ENCODE measurements at regions not wholly inside any gene's neighbourhood (a gene's known extent, or its start where the extent isn't known, plus 50 kb on each side); places are given as distances from the start of the nearest gene placed in this dataset.

- Histone ChIP-seq H3K9me3 (no peaks in the 10 kb centered on the region), H3K4me3 (no peak overlapping the region), H3K27ac (no peak overlapping the region), H3K4me1 (no peaks in the 10 kb centered on the region), H3K36me3 (no peaks in the 10 kb centered on the region), H3K27me3 (no peaks in the 10 kb centered on the region)
- WGBS, 2 donors: 70% methylated on average over 3 of the region's 3 CpGs
- ATAC-seq: no peak
- FAIRE-seq: no peak
- intact Hi-C loops (cut with DNase I): no loop called here
- TF ChIP-seq CTCF (IDR thresholded peaks at IDR 0.05): no peak
- no peak for DNase-seq
Measured at GRCh38 chr3:157841029-157841428, 265.2 kb downstream of the SHOX2 start.

GRCh38 chr3:157840564-157840963, 265.7 kb downstream of the SHOX2 start:
- no peaks in the 10 kb centered on the region for H3K9me3 ChIP-seq
- intact Hi-C loops (cut with DNase I): no loop called here
- no peak for TF ChIP-seq CTCF (IDR thresholded peaks at IDR 0.05)

GRCh38 chr3:157838457-157838856, 267.8 kb downstream of the SHOX2 start:
- no peaks in the 10 kb centered on the region for H3K4me1 ChIP-seq
- no peak for TF ChIP-seq CTCF (IDR thresholded peaks at IDR 0.05)
- 86 to 92% methylated on average over 7 of the region's 7 CpGs for WGBS, 2 donors
- H3K27ac ChIP-seq: no peak overlapping the region
- FAIRE-seq (no peak), ATAC-seq (no peak), DNase-seq (no peak)
- H3K9me3 ChIP-seq: no peaks in the 10 kb centered on the region
- H3K4me3 ChIP-seq: no peak overlapping the region
- H3K27me3 ChIP-seq: no peaks in the 10 kb centered on the region
- intact Hi-C loops (cut with DNase I): no loop called here
- no peaks in the 10 kb centered on the region for H3K36me3 ChIP-seq

More at GRCh38 chr3:157840564-157840963, 265.7 kb downstream of the SHOX2 start:
- Histone ChIP-seq H3K4me3 (no peak overlapping the region), H3K36me3 (no peaks in the 10 kb centered on the region), H3K27ac (no peak overlapping the region), H3K27me3 (no peaks in the 10 kb centered on the region), H3K4me1 (no peaks in the 10 kb centered on the region)
- 53 to 74% methylated on average over 2 of the region's 2 CpGs for WGBS, 2 donors
- peak; percentile 13 for FAIRE-seq
- no peak for DNase-seq
- no peak for ATAC-seq

GRCh38 chr3:157837336-157837735, 268.9 kb downstream of the SHOX2 start:
- intact Hi-C loops (cut with DNase I): no loop called here
- DNase-seq (no peak), FAIRE-seq (no peak), ATAC-seq (no peak)
- H3K4me3 ChIP-seq: no peak overlapping the region
- no peaks in the 10 kb centered on the region for H3K4me1 ChIP-seq
- no peaks in the 10 kb centered on the region for H3K9me3 ChIP-seq
- no peaks in the 10 kb centered on the region for H3K27me3 ChIP-seq
- H3K27ac ChIP-seq: no peak overlapping the region
- no peak for TF ChIP-seq CTCF (IDR thresholded peaks at IDR 0.05)
- H3K36me3 ChIP-seq: no peaks in the 10 kb centered on the region
- 89 to 96% methylated on average over 1 of the region's 1 CpG for WGBS, 2 donors

GRCh38 chr3:157836022-157836421, 270.2 kb downstream of the SHOX2 start:
- DNase-seq (no peak), ATAC-seq (no peak), FAIRE-seq (no peak)
- intact Hi-C loops (cut with DNase I): no loop called here
- no peaks in the 10 kb centered on the region for H3K4me1 ChIP-seq
- H3K27ac ChIP-seq: no peak overlapping the region
- H3K9me3 ChIP-seq: no peaks in the 10 kb centered on the region
- H3K4me3 ChIP-seq: no peak overlapping the region
- H3K36me3 ChIP-seq: no peaks in the 10 kb centered on the region
- H3K27me3 ChIP-seq: no peaks in the 10 kb centered on the region
- no peak for TF ChIP-seq CTCF (IDR thresholded peaks at IDR 0.05)
- whole genome bisulfite sequencing, 2 donors: 58 to 63% methylated on average over 7 of the region's 7 CpGs

All from pancreas (tissue), 10 donors.